ENCODE measurements at regions not wholly inside any gene's neighbourhood (a gene's known extent, or its start where the extent isn't known, plus 50 kb on each side); places are given as distances from the start of the nearest gene placed in this dataset.
A peak's percentile ranks its signal among the peaks of the same experiment; 100 is the strongest.

DNA sequence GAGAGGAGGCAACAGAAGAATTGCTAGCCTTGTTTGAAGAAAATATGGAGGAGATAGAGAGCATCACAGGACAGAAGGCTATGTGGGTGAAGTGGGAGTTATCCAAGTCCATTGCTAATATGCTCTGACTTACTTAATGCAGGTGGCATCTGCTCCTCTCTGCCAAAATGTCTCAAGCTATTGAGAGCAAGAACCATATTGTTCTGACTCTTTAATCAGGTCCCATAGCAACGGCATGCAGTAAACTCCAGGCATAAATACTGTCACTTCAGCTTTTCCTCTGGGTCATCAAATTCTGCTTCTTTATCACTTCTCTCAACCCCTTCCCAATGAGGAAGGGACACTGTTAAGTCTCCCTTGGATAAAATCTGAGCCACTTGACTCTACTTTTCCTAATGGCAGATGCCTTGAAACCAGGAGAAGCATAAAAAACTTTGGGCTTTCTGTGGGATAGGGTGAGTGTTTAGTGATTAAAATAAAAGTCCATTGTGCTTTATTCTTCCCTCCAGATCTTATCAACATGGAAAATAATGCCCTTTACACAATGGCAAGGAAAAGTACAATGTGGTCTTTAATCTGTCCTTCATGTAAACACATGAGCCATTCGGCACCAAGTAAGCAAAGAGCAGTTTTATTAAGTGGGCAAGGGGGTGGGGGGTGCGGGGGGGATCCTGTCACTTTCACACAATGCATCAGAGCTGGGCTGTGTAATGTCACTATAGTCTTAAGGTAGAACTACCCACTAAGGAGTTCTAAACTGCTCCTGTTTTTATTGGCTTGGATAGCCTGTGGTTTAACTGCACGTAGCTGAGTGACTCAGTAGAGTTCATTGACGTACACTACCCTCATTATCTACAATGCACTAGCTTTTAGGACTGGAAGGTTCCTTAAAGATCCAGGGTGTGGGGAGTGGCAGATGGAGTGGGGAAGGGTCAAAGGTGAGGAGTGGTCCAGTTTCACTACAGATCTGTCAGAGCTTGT lies 71.0 kb upstream of the TARS1 start:
- DNase-seq (ENCODE audit: low read depth), result peak; percentile 94
- H3K4me3 ChIP-seq (ENCODE audit: control insufficient read depth, low read depth, low read length), result no peak overlapping the region
- TF ChIP-seq, protein P1, sequence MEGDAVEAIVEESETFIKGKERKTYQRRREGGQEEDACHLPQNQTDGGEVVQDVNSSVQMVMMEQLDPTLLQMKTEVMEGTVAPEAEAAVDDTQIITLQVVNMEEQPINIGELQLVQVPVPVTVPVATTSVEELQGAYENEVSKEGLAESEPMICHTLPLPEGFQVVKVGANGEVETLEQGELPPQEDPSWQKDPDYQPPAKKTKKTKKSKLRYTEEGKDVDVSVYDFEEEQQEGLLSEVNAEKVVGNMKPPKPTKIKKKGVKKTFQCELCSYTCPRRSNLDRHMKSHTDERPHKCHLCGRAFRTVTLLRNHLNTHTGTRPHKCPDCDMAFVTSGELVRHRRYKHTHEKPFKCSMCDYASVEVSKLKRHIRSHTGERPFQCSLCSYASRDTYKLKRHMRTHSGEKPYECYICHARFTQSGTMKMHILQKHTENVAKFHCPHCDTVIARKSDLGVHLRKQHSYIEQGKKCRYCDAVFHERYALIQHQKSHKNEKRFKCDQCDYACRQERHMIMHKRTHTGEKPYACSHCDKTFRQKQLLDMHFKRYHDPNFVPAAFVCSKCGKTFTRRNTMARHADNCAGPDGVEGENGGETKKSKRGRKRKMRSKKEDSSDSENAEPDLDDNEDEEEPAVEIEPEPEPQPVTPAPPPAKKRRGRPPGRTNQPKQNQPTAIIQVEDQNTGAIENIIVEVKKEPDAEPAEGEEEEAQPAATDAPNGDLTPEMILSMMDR (IDR thresholded peaks at IDR 0.05; ENCODE audit: control insufficient read depth, insufficient read depth, low read depth, low read length, missing control alignments), result no peak

DNA sequence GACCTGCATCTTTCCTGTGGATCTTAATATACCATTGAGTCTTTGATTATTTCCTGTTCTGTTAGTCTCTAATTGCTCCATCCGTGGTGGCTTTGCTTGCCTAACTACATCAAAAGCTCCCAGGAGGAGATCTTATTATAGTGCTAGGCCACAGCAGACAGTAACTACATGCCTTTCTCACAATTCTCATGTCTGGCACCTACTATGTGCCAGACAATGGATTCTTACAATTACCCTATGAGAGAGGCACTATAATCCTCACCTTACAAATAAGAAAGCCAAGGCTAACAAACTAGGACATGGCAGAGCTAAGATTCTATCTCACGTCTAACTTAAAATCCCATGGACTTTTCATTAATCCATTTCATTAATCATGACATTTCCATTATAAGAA lies 70.3 kb upstream of the TARS1 start:
- TF ChIP-seq, protein P1 (IDR thresholded peaks at IDR 0.05; ENCODE audit: control insufficient read depth, insufficient read depth, low read depth, low read length, missing control alignments), result no peak
- H3K4me3 ChIP-seq (ENCODE audit: control insufficient read depth, low read depth, low read length), result no peak overlapping the region
- DNase-seq (ENCODE audit: low read depth), result no peak

DNA sequence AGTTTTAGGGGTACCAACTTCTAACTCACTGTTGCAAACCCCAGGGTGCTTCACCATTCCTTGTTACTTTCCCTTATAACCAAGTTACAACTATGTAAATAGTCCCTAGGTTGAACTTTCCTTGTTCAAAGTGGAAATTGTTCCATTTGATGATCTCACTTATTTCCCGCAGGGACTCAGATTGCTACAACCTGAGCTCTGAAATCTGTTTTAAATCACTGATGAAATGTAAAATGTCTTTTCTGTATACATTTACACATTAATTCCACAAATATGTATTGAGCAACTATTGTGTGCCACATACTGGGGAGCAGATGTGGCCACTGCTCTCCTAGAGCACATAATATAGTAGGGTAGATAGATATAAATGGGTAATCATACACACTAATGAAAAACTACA lies 69.1 kb upstream of the TARS1 start:
- DNase-seq (ENCODE audit: low read depth), result peak; percentile 78
- TF ChIP-seq, protein P1 (IDR thresholded peaks at IDR 0.05; ENCODE audit: control insufficient read depth, insufficient read depth, low read depth, low read length, missing control alignments), result no peak
- no peak overlapping the region for H3K4me3 ChIP-seq (ENCODE audit: control insufficient read depth, low read depth, low read length)

DNA sequence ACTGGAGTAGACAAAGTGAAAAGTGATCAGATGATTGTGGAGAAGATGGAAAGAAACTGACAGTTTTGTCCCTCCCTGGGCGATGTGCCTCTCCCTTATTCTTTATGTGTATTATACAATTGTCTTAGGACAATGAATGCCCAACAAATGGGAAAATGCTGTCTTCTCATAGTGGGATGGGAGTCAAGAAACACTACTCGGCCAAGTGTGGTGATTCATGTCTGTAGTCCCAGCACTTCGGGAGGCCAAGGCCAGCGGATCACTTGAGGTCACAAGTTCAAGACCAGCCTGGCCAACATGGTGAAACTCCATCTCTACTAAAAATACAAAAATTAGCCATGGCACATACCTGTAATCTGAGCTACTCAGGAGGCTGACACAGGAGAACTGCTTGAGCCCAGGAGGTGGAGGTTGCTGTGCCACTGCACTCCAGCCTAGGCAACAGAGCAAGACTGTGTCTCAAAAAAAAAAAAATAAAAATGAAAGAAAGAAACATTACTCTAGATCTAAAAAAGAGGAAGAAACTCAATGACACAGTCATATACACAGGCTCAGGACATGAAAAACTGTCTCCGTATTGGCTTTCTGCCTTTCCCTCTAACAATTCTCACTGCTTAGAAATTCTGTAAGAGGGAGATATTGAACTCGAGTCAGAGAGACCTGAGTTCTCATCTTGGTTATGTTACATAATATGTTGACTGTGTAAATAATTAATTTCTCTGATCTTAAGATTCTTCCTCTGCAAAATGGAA lies 67.9 kb upstream of the TARS1 start:
- no peak overlapping the region for H3K4me3 ChIP-seq (ENCODE audit: control insufficient read depth, low read depth, low read length)
- TF ChIP-seq, protein P1 (IDR thresholded peaks at IDR 0.05; ENCODE audit: control insufficient read depth, insufficient read depth, low read depth, low read length, missing control alignments), result no peak
- DNase-seq (ENCODE audit: low read depth), result no peak

DNA sequence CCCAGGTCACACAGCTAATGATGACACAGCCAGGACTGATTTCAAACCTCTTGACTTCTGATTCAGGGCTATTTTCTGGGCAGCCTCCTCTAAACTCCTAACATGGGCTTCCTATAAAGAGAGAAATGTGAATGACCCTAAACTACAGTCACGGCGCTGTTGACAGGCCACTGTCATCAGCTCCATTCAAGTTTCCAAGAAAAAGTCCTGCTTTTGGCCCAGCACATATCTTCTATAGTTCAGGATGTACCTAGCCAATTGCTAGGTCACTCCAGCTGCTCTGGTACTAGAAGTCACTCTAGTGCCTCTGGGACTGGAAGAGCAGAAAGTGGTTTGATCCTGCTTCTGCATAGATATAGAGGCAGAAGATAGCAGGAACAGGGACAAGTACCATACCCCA lies 64.9 kb upstream of the TARS1 start:
- no peak overlapping the region for H3K4me3 ChIP-seq (ENCODE audit: control insufficient read depth, low read depth, low read length)
- TF ChIP-seq, protein P1 (IDR thresholded peaks at IDR 0.05; ENCODE audit: control insufficient read depth, insufficient read depth, low read depth, low read length, missing control alignments), result no peak
- DNase-seq (ENCODE audit: low read depth), result no peak

DNA sequence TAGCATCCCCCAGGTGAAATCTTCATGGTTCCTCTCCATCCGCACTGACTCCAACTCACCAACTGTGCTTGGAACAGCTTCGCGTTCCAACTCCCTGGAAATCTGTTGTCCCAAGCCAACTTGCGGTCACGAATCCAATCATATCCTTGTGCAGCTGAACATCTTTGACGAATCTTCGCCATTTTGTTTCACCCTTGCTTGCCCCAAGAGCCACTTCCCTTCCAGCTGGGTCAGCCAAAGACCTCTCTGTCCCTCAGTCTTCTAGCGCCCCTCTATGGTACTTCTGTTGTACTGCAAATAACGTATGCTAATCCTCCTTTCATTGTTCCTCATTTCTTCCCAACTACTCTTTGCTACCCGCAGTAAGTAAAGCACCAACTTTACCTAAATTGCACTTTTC lies 61.0 kb upstream of the TARS1 start:
- DNase-seq (ENCODE audit: low read depth), result no peak
- no peak overlapping the region for H3K4me3 ChIP-seq (ENCODE audit: control insufficient read depth, low read depth, low read length)
- TF ChIP-seq, protein P1 (IDR thresholded peaks at IDR 0.05; ENCODE audit: control insufficient read depth, insufficient read depth, low read depth, low read length, missing control alignments), result peak; percentile 52
